Transverse colon (tissue), 4 donors: ENCODE measurements at regions not wholly inside any gene's neighbourhood (a gene's known extent, or its start where the extent isn't known, plus 50 kb on each side); places are given as distances from the start of the nearest gene placed in this dataset.

Experiments
- DNase-seq: peaks from one replicate; pipeline ENCODE4 v3.0.0-alpha.2; 2019
- H3K27ac ChIP-seq, 4 donors: fragments of 200-600 bp; sonication (generic); 2 replicates each; pipeline ENCODE4 v1.5.1; 2016 to 2018; ENCODE audit warnings: inconsistent platforms in 4 of 4
- H3K27me3 ChIP-seq: fragments of 200-600 bp; sonication (generic); 2 replicates; pipeline ENCODE4 v1.5.1; 2017; ENCODE audit warnings: inconsistent platforms
- H3K36me3 ChIP-seq, 4 donors: fragments of 200-600 bp; sonication (generic); 2 replicates each; pipeline ENCODE4 v1.5.1; 2017 to 2019; ENCODE audit warnings: inconsistent platforms in 4 of 4
- H3K4me1 ChIP-seq, 4 donors: fragments of 200-600 bp; sonication (generic); 2 replicates each; pipeline ENCODE4 v1.5.1; 2017 to 2020; ENCODE audit warnings: inconsistent platforms in 4 of 4
- H3K4me3 ChIP-seq, 4 donors: fragments of 200-600 bp; sonication (generic); 1 replicate in 1 of 4; 2 replicates in 3 of 4; pipeline versions ENCODE4 v1.5.1 to v1.6.1; 2017 to 2019; ENCODE audit warnings: inconsistent platforms in 4 of 4
- H3K9me3 ChIP-seq, 2 donors: fragments of 200-600 bp; sonication (generic); 2 replicates each; pipeline ENCODE4 v1.5.1; 2017 to 2019; ENCODE audit warnings: inconsistent platforms in 2 of 2
- CTCF ChIP-seq, 5 experiments: fragments of 200-600 bp in 3 of 5; fragments of 450-650 bp in 2 of 5; sonication (generic) in 3 of 5; IDR thresholded peaks; 1 replicate in 2 of 5; 2 replicates in 3 of 5; pipeline ENCODE4 v1.5.1; 2016 to 2017; ENCODE audit warnings: antibody characterized with exemption in 5 of 5, inconsistent platforms in 3 of 5, mild to moderate bottlenecking in 2 of 5, moderate library complexity in 1 of 5
- EP300 ChIP-seq: sonication (generic); formaldehyde crosslinking; IDR thresholded peaks from one replicate; pipeline ENCODE4 v1.6.1; 2017; ENCODE audit warnings: antibody characterized with exemption, low read depth
- POLR2A ChIP-seq: fragments of 450-650 bp; IDR thresholded peaks from one replicate; pipeline ENCODE4 v1.6.1; 2016; ENCODE audit warnings: antibody characterized with exemption, mild to moderate bottlenecking, moderate library complexity
- POLR2AphosphoS5 ChIP-seq, 3 donors: sonication (generic); formaldehyde crosslinking; IDR thresholded peaks; one replicate each; pipeline ENCODE4 v1.6.1; 2016; ENCODE audit warnings: antibody characterized with exemption in 3 of 3
- WGBS, 2 donors: methylation state at CpG; one replicate each; pipeline ENCODE4 v1.1.5; 2018; ENCODE audit warnings: low coverage in 1 of 2; 5-methylcytosine and 5-hydroxymethylcytosine counted together
- in situ Hi-C, 4 donors: fragments of 200-750 bp; cut with MboI; loops; one replicate each; pipeline versions ENCODE4 v1.15.0 to v1.15.1; 2017; ENCODE audit warnings: low sequenced_read_pairs in 3 of 4, low pct_ligation_motif_present in 1 of 4, low pct_unique_long_range_greater_than_20kb in 1 of 4
- intact Hi-C: fragments of 100-400 bp; cut with DNase I; formaldehyde crosslinking; loops from one replicate; pipeline ENCODE4 v1.15.1; 2023; ENCODE audit warnings: low total_unique reads

- Histone ChIP-seq H3K4me1 (peaks cover 4 to 31% (median 19%) of the 10 kb centered on the region in 4 donors), H3K4me3 (no peak overlapping the region), H3K27me3 (no peaks in the 10 kb centered on the region), H3K27ac (peak overlapping the region in 3 of 4 donors; percentile 1 to 76 (median 74)), H3K9me3 (no peaks in the 10 kb centered on the region), H3K36me3 (no peaks in the 10 kb centered on the region)
- 90 to 93% methylated on average over 2 to 4 of the region's 4 CpGs for WGBS, 2 donors
- in situ Hi-C loops = no loop called here
- TF ChIP-seq CTCF (IDR thresholded peaks at IDR 0.05) (no peak), POLR2A (no peak), EP300 (no peak), POLR2AphosphoS5 (IDR thresholded peaks at IDR 0.05) (no peak)
- no peak for DNase-seq
- intact Hi-C loops = no loop called here
These were observed 153.5 kb upstream of the DMRT1 start for GRCh38 chr9:687994-688393.

- H3K27ac ChIP-seq = peak overlapping the region; percentile 82 to 90 (median 86)
These were observed 150.9 kb upstream of the DMRT1 start for GRCh38 chr9:690517-691111.

DNA sequence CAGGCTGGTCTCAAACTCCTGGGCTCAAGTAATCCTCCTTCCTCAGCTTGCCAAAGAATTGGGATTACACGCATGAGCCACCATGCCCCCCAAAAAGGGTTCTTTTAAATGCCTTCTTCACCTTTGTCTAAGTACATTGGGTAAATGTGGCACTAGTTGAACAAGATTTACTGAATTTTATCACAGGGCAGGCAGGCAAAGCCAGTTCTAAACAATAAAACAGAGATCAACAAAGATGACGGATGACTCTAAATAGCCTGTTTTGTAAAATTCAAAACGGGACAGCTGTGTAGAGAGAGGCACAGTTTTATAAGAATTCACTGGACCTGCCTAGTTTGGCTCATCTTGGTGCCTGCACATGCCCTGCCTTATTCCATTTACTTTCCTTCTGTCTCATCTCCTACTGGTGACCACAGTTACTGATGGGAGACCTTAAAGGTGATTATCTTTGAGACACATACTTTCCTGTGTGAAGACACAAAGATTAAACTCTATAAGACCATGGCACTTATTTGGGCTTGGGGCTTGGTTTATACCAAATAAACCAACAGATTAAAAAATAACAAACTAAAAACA lies 149.6 kb upstream of the DMRT1 start:
- Histone ChIP-seq H3K27me3 (no peaks in the 10 kb centered on the region), H3K9me3 (no peaks in the 10 kb centered on the region), H3K27ac (peak overlapping the region; percentile 82 to 90 (median 86)), H3K4me1 (peaks cover 16 to 39% (median 24%) of the 10 kb centered on the region in 4 donors), H3K36me3 (no peaks in the 10 kb centered on the region), H3K4me3 (no peak overlapping the region)
- in situ Hi-C loops (no loop called here), intact Hi-C loops (loop anchor here (2.0 to 10.0 kb wide), 2 partner anchors 29 to 67 kb away; no protein-coding TSS in a partner anchor)
- no peak for DNase-seq
- WGBS, 2 donors = 53 to 63% methylated on average over 3 of the region's 3 CpGs
- TF ChIP-seq CTCF (IDR thresholded peaks at IDR 0.05) = no peak
- TF ChIP-seq POLR2AphosphoS5 (IDR thresholded peaks at IDR 0.05) = no peak
- TF ChIP-seq POLR2A = no peak
- TF ChIP-seq EP300 = no peak

More at GRCh38 chr9:690517-691111, 150.9 kb upstream of the DMRT1 start:
- TF ChIP-seq CTCF (IDR thresholded peaks at IDR 0.05) (no peak), POLR2AphosphoS5 (IDR thresholded peaks at IDR 0.05) (no peak), EP300 (no peak)
- Histone ChIP-seq H3K9me3 (no peaks in the 10 kb centered on the region), H3K4me1 (peaks cover 11 to 26% (median 17%) of the 10 kb centered on the region in 4 donors), H3K4me3 (no peak overlapping the region), H3K27me3 (no peaks in the 10 kb centered on the region), H3K36me3 (no peaks in the 10 kb centered on the region)
- in situ Hi-C loops (no loop called here), intact Hi-C loops (loop anchor here (10.0 kb wide), 1 partner anchor 66 kb away; no protein-coding TSS in a partner anchor)
- no peak for DNase-seq
- 65 to 100% methylated on average over 2 to 3 of the region's 3 CpGs for WGBS, 2 donors

- in situ Hi-C loops (no loop called here), intact Hi-C loops (loop anchor here (2.0 to 10.0 kb wide), 2 partner anchors 28 to 68 kb away; no protein-coding TSS in a partner anchor)
- TF ChIP-seq POLR2AphosphoS5 (IDR thresholded peaks at IDR 0.05) (no peak), EP300 (no peak), CTCF (IDR thresholded peaks at IDR 0.05) (no peak), POLR2A (no peak)
- 76% methylated on average over 4 of the region's 4 CpGs for WGBS, 2 donors
- H3K4me3 ChIP-seq = no peak overlapping the region
- no peaks in the 10 kb centered on the region for H3K9me3 ChIP-seq
- H3K36me3 ChIP-seq = no peaks in the 10 kb centered on the region
- no peak for DNase-seq
- H3K27me3 ChIP-seq = no peaks in the 10 kb centered on the region
- peaks cover 16 to 44% (median 25%) of the 10 kb centered on the region in 4 donors for H3K4me1 ChIP-seq
- H3K27ac ChIP-seq = peak overlapping the region; percentile 82 to 90 (median 86)
These were observed 148.8 kb upstream of the DMRT1 start for GRCh38 chr9:692636-693129.
